Liver (tissue), 3 donors: ENCODE measurements at regions not wholly inside any gene's neighbourhood (a gene's known extent, or its start where the extent isn't known, plus 50 kb on each side); places are given as distances from the start of the nearest gene placed in this dataset.

Experiments used
- CTCF ChIP-seq: fragments of 150-350 bp; IDR thresholded peaks from 2 replicates; pipeline ENCODE4 v1.5.1; 2017; ENCODE audit warnings: improper control_type of control experiment, low read depth, low read length; ENCODE audit not compliant: missing input control
- EGR1 ChIP-seq, 2 donors: IDR thresholded peaks; 2 replicates each; pipeline ENCODE4 v1.6.1; 2016 to 2018; ENCODE audit warnings: antibody characterized with exemption in 2 of 2, low read depth in 2 of 2
- MAX ChIP-seq: IDR thresholded peaks from 2 replicates; pipeline ENCODE4 v1.6.1; 2016; ENCODE audit warnings: antibody characterized with exemption
- REST ChIP-seq: IDR thresholded peaks from 2 replicates; pipeline ENCODE4 v1.6.1; 2016; ENCODE audit warnings: antibody characterized with exemption, mild to moderate bottlenecking
- TAF1 ChIP-seq: conservative IDR thresholded peaks from 2 replicates; pipeline ENCODE4 v1.6.1; 2016; ENCODE audit warnings: antibody characterized with exemption, mild to moderate bottlenecking
- YY1 ChIP-seq: IDR thresholded peaks from 2 replicates; pipeline ENCODE4 v1.6.1; 2016; ENCODE audit warnings: antibody characterized with exemption, mild to moderate bottlenecking
- donor health status: healthy.
- donor health status: healthy.

- no peak for TF ChIP-seq EGR1 (IDR thresholded peaks at IDR 0.05; ENCODE audit: low read depth in 2 of 2)
- TF ChIP-seq YY1, result no peak
- no peak for TF ChIP-seq TAF1
- no peak for TF ChIP-seq MAX
- TF ChIP-seq CTCF, result no peak
- no peak for TF ChIP-seq REST
These were observed 335.0 kb upstream of the ACVR2A start for GRCh38 chr2:147509821-147510220.
